ENCODE measurements at regions not wholly inside any gene's neighbourhood (a gene's known extent, or its start where the extent isn't known, plus 50 kb on each side); places are given as distances from the start of the nearest gene placed in this dataset.
"Not testable (repeated sequence)": the region's sequence is repeated elsewhere in the genome, so short reads cannot be mapped to it uniquely, and the experiment has no call there.

- DNase-seq; H3K27ac ChIP-seq; H3K4me3 ChIP-seq; H3K4me1 ChIP-seq (replicated peaks in 1 of 2); H3K27me3 ChIP-seq; intact Hi-C loops (cut with DNase I); H3K36me3 ChIP-seq (replicated peaks in 1 of 2); H3K9me3 ChIP-seq (replicated peaks in 1 of 3): not testable (repeated sequence)
- 70 to 91% (median 72%) methylated on average over 3 to 5 of the region's 5 CpGs for WGBS, 4 donors
Observed at GRCh38 chr2:181737302-181737701, 57.0 kb upstream of the NEUROD1 start.

GRCh38 chr2:181738074-181738473, 57.8 kb upstream of the NEUROD1 start:
- intact Hi-C loops (cut with DNase I) = no loop called here
- no peaks in the 10 kb centered on the region for H3K36me3 ChIP-seq (replicated peaks in 1 of 2)
- no peak overlapping the region for H3K4me3 ChIP-seq
- no peak overlapping the region for H3K27ac ChIP-seq
- no peak for DNase-seq
- H3K9me3 ChIP-seq (replicated peaks in 1 of 3) = no peaks in the 10 kb centered on the region
- no peak for TF ChIP-seq POLR2A (IDR thresholded peaks at IDR 0.05)
- TF ChIP-seq CTCF (IDR thresholded peaks at IDR 0.05) = peak in 1 of 6 experiments; percentile 7
- H3K4me1 ChIP-seq (replicated peaks in 1 of 2) = peaks cover 0 to 2% of the 10 kb centered on the region in 2 donors
- 24 to 38% (median 31%) methylated on average over 2 of the region's 2 CpGs for WGBS, 4 donors
- no peaks in the 10 kb centered on the region for H3K27me3 ChIP-seq

- no peaks in the 10 kb centered on the region for H3K36me3 ChIP-seq (replicated peaks in 1 of 2)
- no peak overlapping the region for H3K27ac ChIP-seq
- H3K4me3 ChIP-seq = no peak overlapping the region
- peaks cover 0 to 6% of the 10 kb centered on the region in 2 donors for H3K4me1 ChIP-seq (replicated peaks in 1 of 2)
- WGBS, 4 donors = 87 to 93% (median 88%) methylated on average over 4 of the region's 4 CpGs
- no peaks in the 10 kb centered on the region for H3K27me3 ChIP-seq
- intact Hi-C loops (cut with DNase I) = no loop called here
- TF ChIP-seq CTCF (IDR thresholded peaks at IDR 0.05) = no peak
- TF ChIP-seq POLR2A (IDR thresholded peaks at IDR 0.05) = no peak
- H3K9me3 ChIP-seq (replicated peaks in 1 of 3) = no peaks in the 10 kb centered on the region
- DNase-seq = no peak
Observed at GRCh38 chr2:181738563-181738962, 58.2 kb upstream of the NEUROD1 start.

GRCh38 chr2:181741756-181742155, 61.4 kb upstream of the NEUROD1 start:
- no peak overlapping the region for H3K4me3 ChIP-seq
- no peak for TF ChIP-seq CTCF (IDR thresholded peaks at IDR 0.05)
- TF ChIP-seq POLR2A (IDR thresholded peaks at IDR 0.05) = no peak
- no peak for DNase-seq
- no peaks in the 10 kb centered on the region for H3K27me3 ChIP-seq
- H3K36me3 ChIP-seq (replicated peaks in 1 of 2) = no peaks in the 10 kb centered on the region
- peaks cover 0 to 6% of the 10 kb centered on the region in 2 donors for H3K4me1 ChIP-seq (replicated peaks in 1 of 2)
- intact Hi-C loops (cut with DNase I) = loop anchor here (5.0 to 10.0 kb wide), 5 partner anchors 161 to 336 kb away; no protein-coding TSS in a partner anchor
- H3K9me3 ChIP-seq (replicated peaks in 1 of 3) = no peaks in the 10 kb centered on the region
- H3K27ac ChIP-seq = no peak overlapping the region
- WGBS, 4 donors = 33 to 49% (median 42%) methylated on average over 1 of the region's 1 CpG

GRCh38 chr2:181742361-181742760, 62.0 kb upstream of the NEUROD1 start:
- no peaks in the 10 kb centered on the region for H3K9me3 ChIP-seq (replicated peaks in 1 of 3)
- no peak overlapping the region for H3K4me3 ChIP-seq
- 38 to 41% (median 40%) methylated on average over 3 of the region's 3 CpGs for WGBS, 4 donors
- no peaks in the 10 kb centered on the region for H3K27me3 ChIP-seq
- intact Hi-C loops (cut with DNase I) = loop anchor here (5.0 to 10.0 kb wide), 5 partner anchors 160 to 335 kb away; no protein-coding TSS in a partner anchor
- H3K4me1 ChIP-seq (replicated peaks in 1 of 2) = peaks cover 0 to 6% of the 10 kb centered on the region in 2 donors
- DNase-seq = no peak
- TF ChIP-seq POLR2A (IDR thresholded peaks at IDR 0.05) (no peak), CTCF (IDR thresholded peaks at IDR 0.05) (no peak)
- no peak overlapping the region for H3K27ac ChIP-seq
- H3K36me3 ChIP-seq (replicated peaks in 1 of 2) = no peaks in the 10 kb centered on the region

All from adrenal gland (tissue), 9 donors.